ENCODE measurements at regions not wholly inside any gene's neighbourhood (a gene's known extent, or its start where the extent isn't known, plus 50 kb on each side); places are given as distances from the start of the nearest gene placed in this dataset.

- no peak for TF ChIP-seq CTCF (IDR thresholded peaks at IDR 0.05)
- TF ChIP-seq POLR2A (IDR thresholded peaks at IDR 0.05), result no peak
These were observed 91.4 kb downstream of the ZNF621 start for GRCh38 chr3:40615918-40616819.
